ENCODE measurements at regions not wholly inside any gene's neighbourhood (a gene's known extent, or its start where the extent isn't known, plus 50 kb on each side); places are given as distances from the start of the nearest gene placed in this dataset.

DNA sequence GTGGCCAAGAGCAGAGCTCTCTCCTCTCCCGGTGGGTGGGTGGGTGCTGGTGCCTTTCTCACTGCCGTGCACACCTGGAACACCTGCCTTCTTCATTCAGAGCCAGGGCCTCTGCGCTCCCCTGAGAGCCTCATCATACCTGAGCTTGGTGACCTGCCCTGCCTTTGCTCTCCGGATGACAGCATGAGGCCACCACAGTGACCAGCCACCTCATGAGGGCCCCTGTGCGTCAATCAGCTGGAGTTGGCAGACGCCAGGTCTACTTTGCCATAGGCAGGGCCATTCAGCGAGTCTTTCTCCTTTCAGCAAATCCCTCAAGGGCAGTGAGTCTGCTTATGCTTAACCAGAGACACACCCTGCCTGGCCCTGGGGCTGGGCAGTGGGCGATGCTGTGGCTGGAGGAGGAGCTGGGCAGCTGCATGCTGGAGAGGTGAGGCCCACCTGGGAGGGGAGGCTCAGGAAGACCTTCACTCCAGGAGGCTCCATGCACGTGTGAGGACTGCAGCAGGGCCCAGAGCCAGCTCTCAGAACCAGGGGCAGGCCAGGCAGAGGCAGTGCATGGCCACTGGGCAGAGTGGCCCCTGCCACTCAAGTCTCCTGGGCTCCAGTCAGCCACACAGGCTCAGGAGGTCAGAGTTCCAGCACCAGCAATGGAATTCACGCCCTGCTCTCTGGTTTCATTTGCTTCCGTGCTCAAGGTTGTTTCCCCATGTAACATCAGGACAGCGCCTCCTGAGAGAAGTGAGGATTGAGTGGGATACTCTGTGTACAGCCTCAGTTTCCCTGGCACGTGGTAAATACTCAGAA lies 417.5 kb upstream of the MYT1L start:
- TF ChIP-seq RAD21 (IDR thresholded peaks at IDR 0.05 in 1 of 2, conservative IDR thresholded peaks at IDR 0.05 in 1 of 2; ENCODE audit: low read depth in 2 of 2, low read length in 2 of 2) (no peak), TAF1 (IDR thresholded peaks at IDR 0.05; ENCODE audit: low read depth, low read length) (no peak), BCL11A (IDR thresholded peaks at IDR 0.05; ENCODE audit: low read depth in 2 of 2, low read length in 2 of 2) (no peak), MAFK (IDR thresholded peaks at IDR 0.05; ENCODE audit: low read depth, low read length) (no peak), GABPA (IDR thresholded peaks at IDR 0.05; ENCODE audit: borderline replicate concordance, insufficient read depth, low read length) (no peak), PHF8 (conservative IDR thresholded peaks at IDR 0.05; ENCODE audit: low read depth, low read length) (no peak), EZH2 (IDR thresholded peaks at IDR 0.05; ENCODE audit: low read depth, low read length, severe bottlenecking) (no peak), FOSL1 (IDR thresholded peaks at IDR 0.05; ENCODE audit: insufficient read depth, low read depth, low read length) (no peak), CHD2 (IDR thresholded peaks at IDR 0.05; ENCODE audit: low read length) (no peak), POLR2A (IDR thresholded peaks at IDR 0.05; ENCODE audit: control extremely low read depth in 1 of 2, low read depth in 2 of 2, low read length in 2 of 2) (no peak), EP300 (IDR thresholded peaks at IDR 0.05; ENCODE audit: borderline replicate concordance in 1 of 2, low read depth in 2 of 2, low read length in 2 of 2) (no peak)
- TF ChIP-seq, protein P1, sequence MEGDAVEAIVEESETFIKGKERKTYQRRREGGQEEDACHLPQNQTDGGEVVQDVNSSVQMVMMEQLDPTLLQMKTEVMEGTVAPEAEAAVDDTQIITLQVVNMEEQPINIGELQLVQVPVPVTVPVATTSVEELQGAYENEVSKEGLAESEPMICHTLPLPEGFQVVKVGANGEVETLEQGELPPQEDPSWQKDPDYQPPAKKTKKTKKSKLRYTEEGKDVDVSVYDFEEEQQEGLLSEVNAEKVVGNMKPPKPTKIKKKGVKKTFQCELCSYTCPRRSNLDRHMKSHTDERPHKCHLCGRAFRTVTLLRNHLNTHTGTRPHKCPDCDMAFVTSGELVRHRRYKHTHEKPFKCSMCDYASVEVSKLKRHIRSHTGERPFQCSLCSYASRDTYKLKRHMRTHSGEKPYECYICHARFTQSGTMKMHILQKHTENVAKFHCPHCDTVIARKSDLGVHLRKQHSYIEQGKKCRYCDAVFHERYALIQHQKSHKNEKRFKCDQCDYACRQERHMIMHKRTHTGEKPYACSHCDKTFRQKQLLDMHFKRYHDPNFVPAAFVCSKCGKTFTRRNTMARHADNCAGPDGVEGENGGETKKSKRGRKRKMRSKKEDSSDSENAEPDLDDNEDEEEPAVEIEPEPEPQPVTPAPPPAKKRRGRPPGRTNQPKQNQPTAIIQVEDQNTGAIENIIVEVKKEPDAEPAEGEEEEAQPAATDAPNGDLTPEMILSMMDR (IDR thresholded peaks at IDR 0.05; ENCODE audit: control extremely low read depth in 1 of 3, insufficient read depth in 1 of 3, low read depth in 1 of 3, low read length in 3 of 3): no peak

All from H1 (cell line).